Colonic mucosa (tissue), 4 donors: ENCODE measurements at regions not wholly inside any gene's neighbourhood (a gene's known extent, or its start where the extent isn't known, plus 50 kb on each side); places are given as distances from the start of the nearest gene placed in this dataset.

Experiments used
- DNase-seq: peaks from one replicate; pipeline ENCODE4 v3.0.0-alpha.2; 2020
- H3K27ac ChIP-seq: fragments of 200-600 bp; one replicate; pipeline ENCODE4 v1.8.0; 2021
- H3K27me3 ChIP-seq: fragments of 200-600 bp; one replicate; pipeline ENCODE4 v1.8.0; 2021
- H3K36me3 ChIP-seq: fragments of 200-600 bp; one replicate; pipeline ENCODE4 v1.8.0; 2021
- H3K4me1 ChIP-seq: fragments of 200-600 bp; one replicate; pipeline ENCODE4 v1.8.0; 2021; ENCODE audit warnings: mild to moderate bottlenecking
- H3K4me3 ChIP-seq: fragments of 200-600 bp; one replicate; pipeline ENCODE4 v1.8.0; 2021
- H3K9ac ChIP-seq, 2 donors: one replicate each; pipeline ENCODE4 v1.7.0; 2013; ENCODE audit warnings: control low read depth in 2 of 2, low read depth in 2 of 2, low read length in 2 of 2
- H3K9me3 ChIP-seq: fragments of 200-600 bp; one replicate; pipeline ENCODE4 v1.8.0; 2021
- intact Hi-C: fragments of 100-400 bp; cut with DNase I; formaldehyde crosslinking; loops from one replicate; pipeline ENCODE4 v1.14.1; 2022
- TF ChIP-seq, protein P1 (sequence below): fragments of 200-600 bp; IDR thresholded peaks from one replicate; pipeline ENCODE4 v1.8.0; 2022; ENCODE audit warnings: antibody characterized with exemption, mild to moderate bottlenecking
- donor health status: healthy.
- donor health status: DM: no; HTN: no; CAD: no.
- donor health status: DM: no; HTN: no; CAD: no.

DNA sequence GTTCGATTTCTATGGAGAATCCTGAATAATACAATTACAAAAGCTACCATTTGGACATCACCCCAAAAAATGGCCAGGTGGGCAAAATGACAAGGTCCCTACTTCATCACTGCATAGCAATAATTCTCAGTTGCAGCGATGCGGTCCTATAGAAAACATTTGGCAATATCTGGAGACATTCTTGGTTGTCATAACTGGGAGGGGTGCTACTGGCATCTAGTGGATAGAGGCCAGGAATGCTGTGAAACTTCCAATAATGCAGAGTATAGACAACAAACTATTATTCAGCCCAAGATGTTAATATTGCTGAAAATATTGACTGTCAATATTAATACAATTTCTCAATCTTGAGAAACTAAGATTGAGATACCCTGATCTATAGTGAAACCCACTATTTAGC lies 637.8 kb upstream of the PKDCC start:
- no peaks in the 10 kb centered on the region for H3K9me3 ChIP-seq
- H3K27ac ChIP-seq = no peak overlapping the region
- no peak overlapping the region for H3K4me3 ChIP-seq
- no peak for DNase-seq
- no peak overlapping the region for H3K9ac ChIP-seq
- no peaks in the 10 kb centered on the region for H3K4me1 ChIP-seq
- TF ChIP-seq, protein P1, sequence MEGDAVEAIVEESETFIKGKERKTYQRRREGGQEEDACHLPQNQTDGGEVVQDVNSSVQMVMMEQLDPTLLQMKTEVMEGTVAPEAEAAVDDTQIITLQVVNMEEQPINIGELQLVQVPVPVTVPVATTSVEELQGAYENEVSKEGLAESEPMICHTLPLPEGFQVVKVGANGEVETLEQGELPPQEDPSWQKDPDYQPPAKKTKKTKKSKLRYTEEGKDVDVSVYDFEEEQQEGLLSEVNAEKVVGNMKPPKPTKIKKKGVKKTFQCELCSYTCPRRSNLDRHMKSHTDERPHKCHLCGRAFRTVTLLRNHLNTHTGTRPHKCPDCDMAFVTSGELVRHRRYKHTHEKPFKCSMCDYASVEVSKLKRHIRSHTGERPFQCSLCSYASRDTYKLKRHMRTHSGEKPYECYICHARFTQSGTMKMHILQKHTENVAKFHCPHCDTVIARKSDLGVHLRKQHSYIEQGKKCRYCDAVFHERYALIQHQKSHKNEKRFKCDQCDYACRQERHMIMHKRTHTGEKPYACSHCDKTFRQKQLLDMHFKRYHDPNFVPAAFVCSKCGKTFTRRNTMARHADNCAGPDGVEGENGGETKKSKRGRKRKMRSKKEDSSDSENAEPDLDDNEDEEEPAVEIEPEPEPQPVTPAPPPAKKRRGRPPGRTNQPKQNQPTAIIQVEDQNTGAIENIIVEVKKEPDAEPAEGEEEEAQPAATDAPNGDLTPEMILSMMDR = no peak
- intact Hi-C loops = no loop called here
- H3K27me3 ChIP-seq = no peaks in the 10 kb centered on the region
- H3K36me3 ChIP-seq = no peaks in the 10 kb centered on the region

DNA sequence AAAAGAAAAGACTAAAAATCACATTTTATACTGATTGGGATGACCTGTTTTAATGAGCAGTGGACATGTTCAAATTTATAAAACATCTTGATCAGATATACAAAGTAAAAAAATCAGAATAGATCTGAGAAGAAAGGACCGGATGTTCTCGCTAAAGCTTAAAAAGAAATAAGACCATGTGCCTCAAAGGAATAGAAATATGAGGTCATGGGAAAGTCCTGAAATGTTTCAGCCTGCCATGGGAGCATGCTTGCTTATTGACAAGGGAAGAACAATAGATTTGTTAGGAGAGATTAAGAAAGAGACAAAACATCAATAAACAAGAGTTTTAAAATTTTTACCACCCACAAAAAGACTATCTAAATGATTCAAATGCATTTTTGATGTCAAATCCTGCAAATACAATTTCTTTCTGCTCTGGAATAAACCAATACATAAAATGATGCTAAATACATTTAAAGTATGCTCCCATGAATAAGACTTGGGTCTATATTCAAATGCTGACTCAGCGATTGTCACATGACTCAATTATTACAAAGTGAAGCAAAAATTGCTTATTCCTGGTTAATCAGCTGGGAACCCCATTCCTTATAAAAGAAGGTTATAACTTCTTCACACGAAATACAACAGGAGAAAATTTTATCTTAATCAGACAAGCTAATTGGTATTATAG lies 633.9 kb upstream of the PKDCC start:
- Histone ChIP-seq H3K27ac (no peak overlapping the region), H3K9ac (no peak overlapping the region), H3K36me3 (no peaks in the 10 kb centered on the region), H3K27me3 (no peaks in the 10 kb centered on the region), H3K4me1 (no peaks in the 10 kb centered on the region), H3K4me3 (no peak overlapping the region), H3K9me3 (no peaks in the 10 kb centered on the region)
- DNase-seq = no peak
- intact Hi-C loops = no loop called here
- TF ChIP-seq, protein P1 = no peak

DNA sequence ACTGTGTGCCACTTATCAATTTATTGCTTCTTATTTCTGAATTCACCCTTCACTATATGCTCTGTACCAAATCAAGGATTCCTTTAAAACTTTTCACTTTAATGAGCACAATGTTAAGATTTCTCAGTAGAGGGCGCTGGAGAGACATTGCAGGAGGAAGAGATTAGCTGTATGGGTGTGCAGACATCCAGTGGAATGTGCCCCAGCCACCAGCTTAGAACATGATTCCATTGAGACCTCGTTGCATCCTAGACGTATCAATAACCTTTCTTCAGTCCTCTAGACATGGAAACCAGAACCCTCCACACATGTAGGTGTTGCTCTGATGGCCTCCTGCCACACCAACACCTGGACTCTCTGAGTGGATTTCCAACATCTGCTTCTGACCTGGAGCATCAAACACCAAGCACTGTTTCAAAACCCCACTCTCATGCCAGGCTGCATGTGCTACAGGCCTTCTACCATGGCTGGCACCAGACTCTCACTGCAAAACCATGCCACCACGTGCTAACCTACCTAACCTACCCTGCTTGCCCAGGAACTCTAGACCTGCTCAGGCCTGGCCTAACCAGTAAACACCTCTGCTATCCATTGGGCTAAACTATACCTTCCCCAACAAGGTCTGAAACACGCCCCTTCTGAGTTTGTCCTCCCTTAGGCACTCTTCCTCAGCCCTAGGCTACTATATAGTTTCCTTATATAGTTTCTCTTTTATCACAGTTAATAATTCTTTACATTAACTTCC lies 633.2 kb upstream of the PKDCC start:
- H3K9ac ChIP-seq = no peak overlapping the region
- no peaks in the 10 kb centered on the region for H3K4me1 ChIP-seq
- TF ChIP-seq, protein P1 = no peak
- no peak for DNase-seq
- H3K36me3 ChIP-seq = no peaks in the 10 kb centered on the region
- H3K9me3 ChIP-seq = no peaks in the 10 kb centered on the region
- no peak overlapping the region for H3K4me3 ChIP-seq
- no peaks in the 10 kb centered on the region for H3K27me3 ChIP-seq
- H3K27ac ChIP-seq = no peak overlapping the region
- intact Hi-C loops = no loop called here

DNA sequence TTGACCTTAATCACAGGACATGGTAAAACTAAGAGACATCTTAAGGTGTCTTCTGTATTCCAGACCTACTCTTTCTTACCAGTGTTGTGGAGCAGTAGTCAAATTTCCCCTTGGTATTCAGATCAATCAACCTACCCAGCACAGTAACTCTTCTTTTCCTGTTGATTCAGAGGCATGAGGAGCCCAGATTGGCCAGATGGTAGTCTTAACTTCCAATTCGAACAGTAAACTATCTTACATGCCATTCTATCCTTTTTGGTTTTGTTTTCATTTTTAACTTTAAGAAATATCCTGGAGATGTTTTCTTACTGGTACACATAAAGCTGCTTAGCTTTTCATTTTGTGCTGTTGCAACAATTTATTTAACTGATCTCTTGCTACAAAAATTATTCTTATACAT lies 630.3 kb upstream of the PKDCC start:
- intact Hi-C loops = no loop called here
- DNase-seq = no peak

DNA sequence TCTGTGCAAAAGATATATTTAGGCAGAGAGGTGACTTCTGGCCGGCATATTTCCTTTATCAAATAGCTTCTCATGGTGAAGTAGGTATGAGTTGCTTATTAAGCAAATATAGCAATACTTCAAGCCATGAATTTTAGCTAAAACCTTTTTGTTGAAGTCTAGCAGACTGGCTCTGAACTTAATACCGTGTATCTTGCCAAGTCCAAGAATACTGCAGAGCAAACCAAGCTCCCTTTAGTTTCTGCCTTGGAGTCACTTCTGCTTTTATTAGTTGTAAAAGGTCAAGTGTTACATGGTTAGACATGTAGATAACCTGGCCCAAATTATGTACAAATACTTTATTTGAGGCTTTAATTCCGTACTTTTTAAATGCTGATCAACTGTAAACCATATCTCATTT lies 627.6 kb upstream of the PKDCC start:
- Histone ChIP-seq H3K4me3 (no peak overlapping the region), H3K27ac (no peak overlapping the region), H3K9ac (no peak overlapping the region), H3K9me3 (no peaks in the 10 kb centered on the region), H3K4me1 (no peaks in the 10 kb centered on the region), H3K27me3 (no peaks in the 10 kb centered on the region), H3K36me3 (no peaks in the 10 kb centered on the region)
- intact Hi-C loops = no loop called here
- TF ChIP-seq, protein P1 = no peak
- DNase-seq = no peak

More for the DNA sequence above, 630.3 kb upstream of the PKDCC start:
- Histone ChIP-seq H3K9ac (no peak overlapping the region), H3K27me3 (no peaks in the 10 kb centered on the region), H3K9me3 (no peaks in the 10 kb centered on the region), H3K4me3 (no peak overlapping the region), H3K36me3 (no peaks in the 10 kb centered on the region), H3K27ac (no peak overlapping the region), H3K4me1 (no peaks in the 10 kb centered on the region)
- TF ChIP-seq, protein P1 = no peak
